T-helper 2 cell (primary cell): ENCODE measurements at regions not wholly inside any gene's neighbourhood (a gene's known extent, or its start where the extent isn't known, plus 50 kb on each side); places are given as distances from the start of the nearest gene placed in this dataset.

ENCODE experiments used
- DNase-seq, 5 experiments: peaks; one replicate each; pipeline versions ENCODE4 v3.0.0 to v3.0.0-alpha.2; 2012 to 2022

DNA sequence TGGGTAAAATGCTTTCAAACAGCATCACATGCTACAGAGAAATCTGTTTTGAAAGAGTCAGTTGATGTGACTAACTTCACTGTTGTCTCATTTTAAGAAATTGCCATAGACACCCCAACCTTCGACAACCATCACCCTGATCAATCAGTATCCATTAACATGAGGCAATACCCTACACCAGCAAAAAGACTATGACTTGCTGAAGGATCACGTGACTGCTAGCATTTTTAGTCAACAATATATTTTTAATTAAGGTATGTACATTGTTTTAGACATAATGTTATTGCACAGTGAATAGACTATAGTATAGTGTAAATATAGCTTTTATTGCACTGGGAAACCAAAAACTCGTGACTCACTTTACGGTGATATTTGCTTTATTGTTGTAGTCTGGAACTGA is 200.0 kb upstream of the ARHGAP24 start:
- no peak for DNase-seq

DNA sequence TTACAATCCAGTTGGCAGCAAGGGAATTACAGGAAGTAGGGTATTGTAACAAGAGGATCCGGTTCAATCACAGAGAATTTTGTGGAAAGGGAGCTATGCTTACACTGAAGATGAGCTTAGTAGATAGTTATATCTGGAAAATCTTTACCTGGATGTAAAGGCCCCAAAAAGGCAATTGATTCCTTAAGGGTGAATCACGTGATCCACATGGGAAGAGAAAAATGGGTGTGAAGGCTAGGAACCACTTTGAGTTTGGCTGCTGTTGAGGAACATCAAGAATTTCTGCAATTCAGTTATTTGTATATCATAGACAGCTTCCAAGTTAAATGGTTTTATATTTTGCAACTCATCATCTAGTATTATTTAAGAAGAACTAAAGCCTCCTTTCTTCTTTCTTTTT is 194.0 kb upstream of the ARHGAP24 start:
- DNase-seq, result no peak

DNA sequence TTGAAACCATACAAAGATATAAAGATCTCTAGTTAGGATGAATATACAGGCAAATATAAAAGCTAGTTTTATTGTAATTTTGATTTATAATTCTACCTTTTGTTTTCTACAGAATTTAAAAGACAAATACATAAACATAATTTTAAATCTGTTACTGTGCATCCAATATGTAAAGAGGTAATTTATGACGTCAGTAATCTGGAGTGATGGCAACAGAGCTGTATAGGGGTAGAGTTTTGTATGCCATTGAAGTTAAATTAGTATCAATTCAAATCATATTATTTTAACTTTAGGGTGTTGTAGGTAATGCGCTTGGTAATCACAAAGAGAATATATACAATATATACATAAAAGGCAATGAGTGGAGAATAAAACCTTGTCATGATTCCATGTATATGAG is 183.7 kb upstream of the ARHGAP24 start:
- no peak for DNase-seq

DNA sequence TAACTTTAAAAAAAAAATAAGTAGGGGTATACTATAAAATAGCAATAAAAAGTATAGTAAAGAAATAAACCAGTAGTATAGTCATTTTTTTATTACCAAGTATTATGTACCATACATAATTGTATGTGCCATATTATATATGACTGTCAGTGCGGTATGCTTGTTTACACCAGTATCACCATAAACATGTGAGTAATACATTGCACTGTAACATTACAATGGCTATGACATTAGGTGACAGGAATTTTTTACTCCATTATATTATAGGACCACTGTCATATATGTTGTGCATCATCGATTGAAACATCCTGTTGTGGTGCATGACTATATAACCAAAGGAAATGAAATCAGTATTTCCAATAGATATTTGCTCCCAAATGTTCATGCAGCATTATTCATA is 176.9 kb upstream of the ARHGAP24 start:
- DNase-seq, result no peak

DNA sequence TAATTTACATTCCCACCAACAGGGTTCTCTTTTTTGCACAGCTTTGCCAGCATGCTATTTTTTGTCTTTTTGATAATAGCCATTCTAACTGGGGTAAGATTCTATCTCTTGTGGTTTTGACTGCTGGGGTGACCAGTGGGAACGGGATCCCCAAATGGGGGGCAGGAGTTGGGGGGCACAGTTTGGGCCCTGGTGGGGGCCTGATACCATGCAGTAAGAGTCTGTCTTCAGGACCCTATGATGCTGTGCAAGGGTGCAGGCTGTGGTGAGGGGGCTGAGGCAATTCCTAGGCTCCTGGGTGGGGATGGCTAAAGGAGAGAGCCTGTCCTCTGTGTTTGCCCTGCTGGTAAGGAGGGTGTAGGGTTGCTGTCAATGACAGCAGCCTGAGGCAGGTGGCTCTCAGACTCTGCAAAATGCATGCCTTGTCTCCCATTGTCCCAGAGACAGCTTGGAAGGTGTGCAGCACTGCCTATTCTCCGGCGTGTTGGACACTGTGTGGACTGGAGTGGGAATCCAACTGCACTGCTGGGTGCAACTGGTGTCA is 172.7 kb upstream of the ARHGAP24 start:
- no peak for DNase-seq

DNA sequence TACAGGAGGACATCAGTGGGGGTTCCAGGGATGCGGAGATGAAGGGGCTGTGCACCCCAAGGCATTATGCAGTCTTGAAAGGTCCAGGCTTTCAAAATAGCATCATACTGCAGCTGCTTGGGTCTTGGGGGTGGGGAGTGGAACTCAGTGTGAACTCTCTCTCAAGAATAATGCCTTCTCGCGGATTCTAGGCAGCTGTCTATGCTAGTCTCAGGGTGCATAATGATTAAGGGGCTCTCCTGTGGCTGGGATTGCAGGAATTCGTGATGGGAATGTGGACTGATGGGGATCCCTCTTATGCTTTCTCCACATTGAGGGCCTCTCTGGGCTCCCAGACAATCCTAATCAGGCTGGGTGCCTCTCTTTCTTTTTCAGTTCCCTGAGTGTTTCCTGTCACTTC is 172.2 kb upstream of the ARHGAP24 start:
- DNase-seq, result no peak

DNA sequence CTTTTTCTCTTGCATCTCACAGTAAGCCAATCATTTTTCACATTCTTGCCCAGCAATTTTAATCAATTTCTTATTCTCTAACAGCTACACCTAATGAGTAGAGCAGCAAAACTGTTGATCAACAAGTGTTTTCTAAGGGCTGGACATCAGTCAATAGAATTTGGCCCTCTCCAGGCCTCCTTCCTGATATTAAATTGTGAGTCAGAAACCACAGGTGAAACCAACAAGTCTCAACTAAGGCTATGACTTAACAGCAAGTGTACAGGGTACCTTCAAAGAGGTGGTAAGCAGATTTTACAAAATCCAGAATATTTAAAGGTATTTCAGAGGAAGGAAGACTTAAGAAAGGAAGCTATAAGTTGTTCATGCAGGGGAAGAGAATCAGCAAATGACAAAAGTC is 156.5 kb upstream of the ARHGAP24 start:
- DNase-seq, result no peak

DNA sequence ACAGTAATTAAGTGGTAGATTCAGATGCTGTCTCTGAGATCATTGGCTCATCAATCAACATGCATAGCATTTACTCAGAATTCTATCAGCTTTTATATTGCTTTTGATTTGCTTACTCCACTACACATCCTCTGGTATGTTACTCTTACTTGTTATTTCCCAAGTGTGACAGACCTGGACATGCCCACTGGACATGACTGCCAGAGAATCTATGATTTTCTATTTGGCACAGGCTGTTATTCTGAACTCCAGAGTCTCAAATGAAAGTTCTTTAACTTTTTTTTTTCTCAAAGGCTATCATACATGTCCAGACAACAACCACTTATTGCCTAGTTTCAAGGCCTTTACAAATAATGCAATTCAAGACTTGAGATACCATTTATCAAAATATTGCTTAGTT is 116.1 kb upstream of the ARHGAP24 start:
- DNase-seq, result no peak

DNA sequence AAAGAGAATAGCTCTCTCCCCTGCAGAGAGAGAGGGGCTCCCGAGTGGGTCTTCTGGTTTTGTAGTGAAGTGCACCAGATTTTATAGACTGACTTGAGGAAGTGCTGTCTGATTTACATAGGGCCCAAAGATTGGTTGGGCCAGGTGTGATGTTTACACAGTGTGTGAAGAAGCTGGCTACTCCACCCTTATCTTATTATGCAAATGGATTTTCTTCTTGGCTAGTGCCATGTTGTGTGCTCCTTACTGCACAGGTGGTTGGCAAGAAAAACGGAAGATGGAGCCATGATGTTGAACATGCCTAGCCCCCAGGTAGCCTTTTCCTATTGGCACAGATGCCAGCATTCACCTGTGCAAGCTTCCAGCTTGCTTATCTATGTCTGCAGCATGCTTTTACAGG is 112.4 kb upstream of the ARHGAP24 start:
- no peak for DNase-seq

DNA sequence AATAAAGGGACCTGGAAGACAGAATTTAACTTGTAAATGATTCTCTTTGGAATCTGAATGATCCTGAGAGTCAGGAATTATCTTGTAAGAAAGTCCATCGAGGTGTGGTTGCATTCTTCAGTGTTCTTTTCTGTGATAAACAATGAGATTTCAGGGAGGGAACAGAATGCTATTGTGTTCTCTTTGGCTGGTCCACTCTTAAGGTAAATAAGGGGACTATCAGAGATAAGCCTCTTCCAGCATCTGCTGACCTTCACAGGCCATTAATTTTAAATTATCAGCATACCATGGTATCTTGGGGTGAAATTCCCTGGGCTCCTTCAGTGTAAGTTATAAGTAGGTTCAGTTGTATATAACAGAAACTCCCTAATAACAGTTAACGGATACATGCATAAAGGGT is 107.1 kb upstream of the ARHGAP24 start:
- no peak for DNase-seq

DNA sequence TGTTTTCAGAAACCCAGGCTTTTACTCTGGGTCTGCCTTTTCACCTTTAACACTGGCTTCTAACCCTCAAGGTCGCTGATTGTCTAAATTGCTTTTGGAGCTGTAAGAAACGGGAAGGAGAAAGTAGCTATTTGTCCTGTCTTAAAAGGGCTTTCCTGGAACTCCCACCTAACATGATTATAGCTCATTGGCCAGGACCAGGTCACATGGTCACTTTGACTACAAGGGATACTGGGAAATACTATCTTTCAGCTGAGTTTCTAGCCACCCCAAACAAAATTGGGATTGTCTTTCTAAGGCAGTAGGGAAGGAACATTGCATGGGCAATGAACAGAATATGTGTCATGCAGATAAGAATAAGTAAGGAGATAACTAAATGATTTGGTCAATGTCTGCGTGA is 106.7 kb upstream of the ARHGAP24 start:
- no peak for DNase-seq

DNA sequence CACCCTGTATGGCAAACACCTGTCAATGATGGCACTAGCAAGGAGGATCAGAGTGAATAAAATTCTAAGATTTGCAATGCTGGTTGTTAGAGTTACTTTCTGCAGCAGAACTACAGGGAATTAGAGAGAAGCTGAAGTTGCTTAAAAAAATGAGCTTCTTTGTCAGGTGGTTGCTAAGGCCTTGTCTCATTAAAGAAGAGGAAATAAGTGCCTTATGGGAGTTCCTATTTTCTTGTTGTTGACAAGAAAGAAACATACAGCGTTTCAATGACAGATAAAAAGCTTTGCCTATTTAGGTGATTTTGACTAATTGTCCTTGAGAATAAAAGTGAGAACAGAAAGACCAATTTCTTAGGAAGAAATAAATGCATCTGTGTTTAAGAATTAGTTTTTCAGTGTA is 106.0 kb upstream of the ARHGAP24 start:
- no peak for DNase-seq

DNA sequence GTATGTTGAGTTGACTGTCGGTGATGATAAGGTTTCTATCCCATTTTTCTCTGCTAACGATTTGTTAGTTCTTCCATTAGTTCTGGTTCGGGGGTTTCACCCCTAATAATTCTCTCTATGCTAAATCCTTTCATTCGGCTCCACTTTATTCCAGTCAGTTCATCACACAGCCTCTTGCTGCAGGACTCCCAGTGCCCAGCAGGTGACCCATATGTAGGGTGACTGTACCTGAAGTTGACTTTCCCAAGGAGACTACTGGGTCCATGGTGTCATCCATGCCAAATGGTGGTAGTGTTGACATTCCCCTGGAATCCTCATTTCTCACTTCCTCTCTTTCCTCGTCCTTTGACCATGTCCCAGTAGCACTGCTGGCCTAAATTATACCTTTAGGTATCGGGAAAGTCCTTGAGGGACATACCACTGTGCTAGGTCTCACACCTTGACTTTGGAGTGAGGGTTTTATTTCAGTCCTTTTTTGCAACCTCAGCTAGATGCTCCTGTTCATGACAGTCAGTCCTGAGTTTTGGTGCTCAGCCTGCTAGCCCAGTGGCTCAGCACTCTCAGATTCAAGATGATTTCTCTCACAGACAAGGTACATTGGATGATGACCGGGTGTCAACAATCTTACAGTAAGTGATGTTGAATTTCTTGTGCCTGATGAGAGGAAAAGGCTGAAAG is 105.1 kb upstream of the ARHGAP24 start:
- DNase-seq, result no peak

DNA sequence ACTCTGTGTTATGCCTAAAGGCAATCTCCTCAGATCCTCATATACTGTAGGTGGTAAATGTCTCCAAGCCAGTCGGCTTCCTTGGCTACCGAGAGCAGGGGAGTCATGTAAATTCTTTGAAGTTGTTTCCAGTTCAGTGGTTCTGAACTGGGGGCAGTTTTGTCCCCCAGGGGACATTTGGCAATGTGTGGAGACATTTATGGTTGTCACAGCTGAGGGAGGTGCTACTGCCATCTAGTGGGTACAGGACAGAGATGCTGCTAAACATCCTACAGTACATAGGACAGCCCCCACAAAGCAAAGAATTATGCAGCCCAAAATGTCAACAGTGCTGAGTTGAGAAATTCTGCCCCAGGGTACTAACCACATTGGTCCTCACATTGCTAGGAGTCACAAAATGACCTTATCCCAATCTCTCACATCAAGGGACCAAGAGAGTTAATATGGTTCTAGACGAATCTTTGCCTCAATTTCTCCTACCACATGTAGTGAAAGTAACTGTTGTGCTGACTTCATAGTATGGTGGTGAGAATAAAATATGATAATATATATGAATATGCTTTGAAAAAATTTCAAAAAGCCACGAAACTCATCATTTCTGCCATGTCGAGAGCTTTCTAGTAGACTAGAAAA is 104.4 kb upstream of the ARHGAP24 start:
- DNase-seq, result peak in 1 of 5 experiments; percentile 16

DNA sequence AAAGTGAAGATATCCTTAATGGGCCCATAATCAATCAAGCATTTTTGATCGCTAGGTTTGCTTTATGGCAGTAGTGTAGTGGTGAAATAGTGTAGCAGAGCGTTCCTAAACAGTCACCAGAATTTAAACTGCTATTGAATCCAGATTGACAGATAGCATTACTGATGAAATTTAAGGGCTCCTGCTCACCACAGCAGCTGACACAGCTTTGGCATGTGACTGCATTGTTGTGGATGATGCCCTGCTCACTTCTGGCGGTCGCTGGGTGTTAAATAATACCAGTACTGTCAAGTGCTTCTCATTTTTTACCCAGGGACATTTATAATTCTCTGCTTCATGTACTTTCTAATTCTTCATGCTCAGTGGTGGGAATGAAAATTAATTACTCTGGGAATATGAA is 102.0 kb upstream of the ARHGAP24 start:
- no peak for DNase-seq

DNA sequence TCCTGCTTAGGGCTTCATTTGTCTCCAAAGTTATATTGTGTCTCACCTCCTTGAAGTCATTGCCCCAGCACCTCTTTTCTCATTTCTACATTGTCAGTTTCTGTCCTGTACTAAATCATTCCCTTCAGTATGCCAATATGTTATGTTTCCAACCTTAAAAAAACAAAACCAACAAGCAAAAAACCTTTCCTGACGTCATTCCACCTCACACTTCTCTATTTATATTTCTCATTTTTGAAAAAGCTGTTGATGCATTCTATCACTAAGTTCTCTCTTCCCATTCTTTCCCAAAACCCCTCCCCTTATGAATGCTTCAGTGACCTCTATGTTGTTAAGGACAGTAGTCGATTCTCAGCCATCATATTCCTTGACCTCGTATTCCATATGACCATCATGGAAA is 98.7 kb upstream of the ARHGAP24 start:
- no peak for DNase-seq

DNA sequence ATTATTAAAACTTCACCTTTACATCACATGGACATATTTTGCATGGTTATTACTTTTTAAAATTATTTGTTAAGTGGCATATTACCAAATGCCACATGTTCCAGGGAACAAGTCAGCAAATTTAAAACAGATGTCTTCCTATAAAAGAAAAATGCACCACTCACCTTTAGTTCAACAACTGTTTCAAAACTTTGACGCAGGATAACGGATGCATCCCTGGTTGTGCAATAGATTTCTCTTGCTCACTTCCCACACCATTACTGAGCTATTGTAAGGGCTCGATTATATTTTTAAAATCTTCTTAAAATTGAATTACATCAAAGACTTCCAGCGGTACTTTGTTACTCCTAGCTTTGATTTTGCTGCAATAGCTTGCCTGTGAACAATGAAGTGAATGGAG is 93.0 kb upstream of the ARHGAP24 start:
- DNase-seq, result no peak

DNA sequence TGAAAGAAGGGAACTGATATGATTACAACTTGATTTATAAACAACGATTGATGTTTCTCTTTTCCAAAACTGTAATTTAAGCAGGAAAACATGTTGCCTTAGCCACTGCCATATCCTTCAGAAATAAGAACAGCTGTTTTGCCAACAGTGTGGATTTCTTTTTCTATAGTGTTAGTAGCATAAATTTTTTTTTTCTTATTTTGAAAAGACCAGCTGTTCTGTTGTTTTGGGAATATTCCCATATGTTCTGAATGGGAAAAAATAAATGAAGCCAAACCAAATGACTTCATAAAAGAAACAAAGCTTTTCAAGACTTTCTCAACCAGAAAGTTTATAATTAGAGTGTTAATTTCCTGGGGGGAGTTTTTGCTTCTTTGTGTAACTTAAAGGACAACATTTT is 83.9 kb upstream of the ARHGAP24 start:
- DNase-seq, result no peak

DNA sequence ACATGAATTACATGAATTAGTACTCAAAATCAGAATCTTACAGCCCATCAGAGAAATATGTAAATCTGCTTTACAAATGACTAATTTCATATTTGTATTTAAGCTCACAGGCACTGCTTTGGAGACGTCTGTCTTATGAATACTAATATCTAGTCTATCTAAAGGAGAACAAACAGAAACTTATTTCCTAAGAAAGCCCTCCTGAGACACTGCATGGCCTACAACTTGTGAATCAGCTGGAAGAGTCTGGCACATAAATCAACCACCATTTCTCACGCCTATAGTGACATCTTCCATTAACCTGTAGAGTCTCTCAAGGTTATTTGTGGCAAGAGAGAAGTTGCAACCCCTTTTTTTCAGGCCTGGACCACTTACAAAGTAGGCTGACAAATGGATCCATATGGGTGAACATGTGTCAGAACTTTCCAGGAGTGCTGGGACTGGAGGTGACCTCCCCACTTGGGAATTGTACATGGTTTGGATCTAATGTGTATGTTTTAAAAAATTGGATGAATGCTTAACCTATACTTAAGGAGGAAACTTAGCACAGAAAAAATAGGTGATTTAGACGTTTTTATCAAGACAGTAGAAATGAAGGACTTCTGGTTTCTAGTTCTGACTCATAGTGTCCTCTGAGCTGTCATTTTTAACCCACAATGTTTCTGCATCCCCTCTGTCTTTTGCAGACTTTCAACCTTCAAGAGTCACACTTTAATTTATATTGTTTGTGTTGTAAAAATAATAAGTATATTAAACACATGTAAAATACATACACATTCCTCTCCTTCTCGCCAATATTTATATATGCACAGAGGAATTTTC is 83.2 kb upstream of the ARHGAP24 start:
- DNase-seq, result peak in 1 of 5 experiments; percentile 7

DNA sequence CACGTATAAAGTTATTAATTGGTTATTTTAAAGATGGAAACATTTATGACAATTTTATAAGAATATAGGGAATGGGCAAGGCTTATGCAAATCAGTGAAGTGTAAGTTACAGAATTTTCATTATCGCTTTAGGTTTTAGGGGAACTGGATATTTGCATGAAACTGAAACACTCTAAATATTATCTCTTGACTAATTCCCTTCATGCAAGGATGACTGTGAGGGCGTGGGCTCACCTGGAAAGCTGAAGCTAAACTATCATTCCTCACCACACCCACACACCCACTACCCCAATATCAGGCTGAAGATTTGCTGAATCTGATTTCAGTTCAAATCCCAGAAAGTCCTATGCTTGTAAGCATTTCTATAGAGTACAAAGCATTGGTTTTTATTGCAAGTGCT is 81.7 kb upstream of the ARHGAP24 start:
- DNase-seq, result no peak

DNA sequence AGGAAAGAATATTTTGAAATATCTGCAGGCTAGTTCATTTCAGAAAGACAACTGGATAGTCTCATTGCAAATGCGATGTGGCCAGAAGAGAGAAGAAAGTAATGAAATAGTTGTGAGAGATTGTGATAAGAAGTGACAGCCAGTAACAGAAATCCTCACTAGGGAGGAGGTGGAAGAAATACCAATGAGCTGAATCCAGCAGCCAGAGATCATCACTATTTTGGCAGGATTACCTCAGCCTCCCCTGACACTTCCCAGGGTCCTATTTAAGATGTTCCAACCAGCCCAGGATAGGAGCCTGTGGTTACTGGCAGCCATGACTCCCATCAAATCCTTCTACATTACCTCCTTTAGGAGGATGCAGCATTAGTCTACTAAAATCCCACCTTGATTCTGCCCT is 76.7 kb upstream of the ARHGAP24 start:
- DNase-seq, result no peak

DNA sequence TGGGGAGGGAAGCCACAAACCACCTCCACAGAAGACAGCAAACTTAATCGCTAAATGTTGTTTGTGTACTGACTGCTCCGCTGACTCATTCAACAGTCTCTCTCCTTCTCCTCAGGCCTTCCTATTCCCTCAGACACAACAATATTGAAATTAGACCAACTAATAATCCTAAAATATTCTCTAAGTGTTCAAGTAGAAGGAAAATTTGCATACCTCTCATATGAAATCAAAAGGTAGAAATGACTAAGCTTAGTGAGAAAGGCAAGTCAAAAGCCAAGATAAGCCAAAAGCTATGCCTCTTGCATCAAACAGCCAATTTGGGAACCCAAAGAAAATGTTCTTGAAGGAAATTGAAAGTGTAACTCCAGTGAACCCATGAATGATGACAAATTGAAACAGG is 75.7 kb upstream of the ARHGAP24 start:
- DNase-seq, result no peak

DNA sequence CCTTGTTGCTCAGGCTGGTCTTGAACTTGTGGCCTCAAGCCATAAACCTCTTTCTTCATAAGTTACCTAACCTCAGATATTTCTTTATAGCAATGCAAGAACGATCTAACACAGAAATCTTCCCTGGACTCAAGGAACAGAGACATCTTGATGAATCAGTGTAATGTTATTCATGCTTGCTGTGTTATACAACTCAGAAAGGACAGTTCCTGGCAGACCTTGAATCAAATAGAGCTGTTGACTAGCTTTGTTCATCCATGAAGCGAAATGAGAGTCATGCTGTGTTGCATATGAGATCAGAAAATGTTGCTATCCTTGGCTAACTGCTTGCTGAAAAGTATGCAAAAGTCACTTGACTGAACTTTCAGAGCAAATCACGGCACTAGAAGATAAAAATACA is 72.6 kb upstream of the ARHGAP24 start:
- DNase-seq, result no peak

DNA sequence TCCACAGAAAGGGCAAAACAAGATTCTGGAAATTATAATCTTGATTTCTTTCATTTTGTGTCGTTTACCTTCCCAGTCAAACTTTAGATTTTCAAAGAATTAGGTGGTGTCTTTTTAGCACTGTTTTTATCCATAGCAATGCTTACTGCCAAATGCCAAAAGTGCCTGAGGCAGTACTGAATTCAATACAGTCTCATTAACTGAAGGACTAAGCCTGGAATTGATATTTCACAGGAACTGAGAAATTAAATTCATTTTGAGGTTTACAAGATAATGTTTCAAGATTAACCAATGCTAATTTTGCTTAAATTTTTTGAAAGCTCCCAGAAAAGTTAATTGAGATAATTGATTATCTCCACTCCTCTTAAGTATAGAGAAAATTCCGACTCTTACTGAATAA is 68.8 kb upstream of the ARHGAP24 start:
- no peak for DNase-seq
